Fibroblast of skin of abdomen (primary cell): ENCODE measurements at regions not wholly inside any gene's neighbourhood (a gene's known extent, or its start where the extent isn't known, plus 50 kb on each side); places are given as distances from the start of the nearest gene placed in this dataset.

Experiments used
- DNase-seq: peaks from one replicate; pipeline ENCODE4 v3.0.0-alpha.2; 2013

GRCh38 chr20:43304598-43304997, 114.9 kb upstream of the PTPRT start:
- DNase-seq, result no peak

- DNase-seq, result no peak
These were observed 113.2 kb upstream of the PTPRT start for GRCh38 chr20:43302936-43303335.

- DNase-seq, result no peak
These were observed 111.2 kb upstream of the PTPRT start for GRCh38 chr20:43300901-43301300.

- no peak for DNase-seq
These were observed 106.1 kb upstream of the PTPRT start for GRCh38 chr20:43295781-43296180.

GRCh38 chr20:43295263-43295662, 105.6 kb upstream of the PTPRT start:
- DNase-seq, result no peak

GRCh38 chr20:43294031-43294430, 104.3 kb upstream of the PTPRT start:
- DNase-seq, result no peak

GRCh38 chr20:43293068-43293786, 103.5 kb upstream of the PTPRT start:
- no peak for DNase-seq

- no peak for DNase-seq
These were observed 102.5 kb upstream of the PTPRT start for GRCh38 chr20:43292222-43292621.

- DNase-seq, result no peak
These were observed 97.9 kb upstream of the PTPRT start for GRCh38 chr20:43287637-43288036.

- DNase-seq, result no peak
These were observed 95.5 kb upstream of the PTPRT start for GRCh38 chr20:43285170-43285569.

- DNase-seq, result no peak
These were observed 94.8 kb upstream of the PTPRT start for GRCh38 chr20:43284486-43284885.

- no peak for DNase-seq
These were observed 93.4 kb upstream of the PTPRT start for GRCh38 chr20:43283126-43283525.

- DNase-seq, result no peak
These were observed 82.3 kb upstream of the PTPRT start for GRCh38 chr20:43271980-43272379.

GRCh38 chr20:43265449-43265848, 75.7 kb upstream of the PTPRT start:
- no peak for DNase-seq

GRCh38 chr20:43263226-43263625, 73.5 kb upstream of the PTPRT start:
- no peak for DNase-seq

- DNase-seq, result no peak
These were observed 72.6 kb upstream of the PTPRT start for GRCh38 chr20:43262341-43262740.

- no peak for DNase-seq
These were observed 66.2 kb upstream of the PTPRT start for GRCh38 chr20:43255877-43256276.

- no peak for DNase-seq
These were observed 63.1 kb upstream of the PTPRT start for GRCh38 chr20:43252761-43253160.

- no peak for DNase-seq
These were observed 58.6 kb upstream of the PTPRT start for GRCh38 chr20:43248341-43248740.

GRCh38 chr20:43247361-43247760, 57.7 kb upstream of the PTPRT start:
- no peak for DNase-seq

GRCh38 chr20:43244647-43245046, 54.9 kb upstream of the PTPRT start:
- no peak for DNase-seq

- DNase-seq, result no peak
These were observed 54.1 kb upstream of the PTPRT start for GRCh38 chr20:43243672-43244269.

- no peak for DNase-seq
These were observed 51.5 kb upstream of the PTPRT start for GRCh38 chr20:43241057-43241702.
